ENCODE measurements at regions not wholly inside any gene's neighbourhood (a gene's known extent, or its start where the extent isn't known, plus 50 kb on each side); places are given as distances from the start of the nearest gene placed in this dataset.

DNA sequence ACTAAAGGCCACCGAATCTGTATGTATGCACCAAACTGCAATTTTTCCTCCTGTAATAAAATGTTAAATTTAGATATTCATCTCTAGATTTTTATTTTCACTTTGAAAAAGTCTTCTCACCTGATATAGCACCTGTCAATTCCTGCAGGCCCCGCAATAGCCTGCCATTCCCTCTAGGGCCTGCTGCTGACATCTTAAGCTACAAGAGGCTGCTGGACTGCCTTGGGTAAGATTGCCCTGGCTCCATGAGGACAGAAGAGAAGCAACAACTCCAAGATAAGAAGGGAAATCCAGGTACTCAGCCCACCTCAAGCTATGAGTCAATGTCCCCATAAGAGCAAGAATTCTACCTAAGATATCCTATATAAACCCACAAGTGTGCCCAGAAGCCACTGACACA is 230.2 kb upstream of the AGTR2 start:
- peaks cover 15% of the 10 kb centered on the region for H3K36me3 ChIP-seq (ENCODE audit: control insufficient read depth, insufficient read depth, low read length)
- DNase-seq, result no peak
- Mint-ChIP-seq H3K27ac (no peak overlapping the region), H3K4me1 (peaks cover 19% of the 10 kb centered on the region), H3K9me3 (peaks cover 14% of the 10 kb centered on the region), H3K27me3 (ENCODE audit: insufficient read depth) (no peaks in the 10 kb centered on the region), H3K4me3 (no peak overlapping the region), H3K36me3 (ENCODE audit: low read depth) (peaks cover 58% of the 10 kb centered on the region)
- H3K27ac ChIP-seq (ENCODE audit: low read depth, low read length), result no peak overlapping the region
- no peak overlapping the region for H3K4me3 ChIP-seq (ENCODE audit: low read length)
- TF ChIP-seq, protein P1, sequence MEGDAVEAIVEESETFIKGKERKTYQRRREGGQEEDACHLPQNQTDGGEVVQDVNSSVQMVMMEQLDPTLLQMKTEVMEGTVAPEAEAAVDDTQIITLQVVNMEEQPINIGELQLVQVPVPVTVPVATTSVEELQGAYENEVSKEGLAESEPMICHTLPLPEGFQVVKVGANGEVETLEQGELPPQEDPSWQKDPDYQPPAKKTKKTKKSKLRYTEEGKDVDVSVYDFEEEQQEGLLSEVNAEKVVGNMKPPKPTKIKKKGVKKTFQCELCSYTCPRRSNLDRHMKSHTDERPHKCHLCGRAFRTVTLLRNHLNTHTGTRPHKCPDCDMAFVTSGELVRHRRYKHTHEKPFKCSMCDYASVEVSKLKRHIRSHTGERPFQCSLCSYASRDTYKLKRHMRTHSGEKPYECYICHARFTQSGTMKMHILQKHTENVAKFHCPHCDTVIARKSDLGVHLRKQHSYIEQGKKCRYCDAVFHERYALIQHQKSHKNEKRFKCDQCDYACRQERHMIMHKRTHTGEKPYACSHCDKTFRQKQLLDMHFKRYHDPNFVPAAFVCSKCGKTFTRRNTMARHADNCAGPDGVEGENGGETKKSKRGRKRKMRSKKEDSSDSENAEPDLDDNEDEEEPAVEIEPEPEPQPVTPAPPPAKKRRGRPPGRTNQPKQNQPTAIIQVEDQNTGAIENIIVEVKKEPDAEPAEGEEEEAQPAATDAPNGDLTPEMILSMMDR (conservative IDR thresholded peaks at IDR 0.05), result no peak
- H3K4me1 ChIP-seq (ENCODE audit: control insufficient read depth, insufficient read depth, low read length), result no peaks in the 10 kb centered on the region
- H3K27me3 ChIP-seq (ENCODE audit: control insufficient read depth, insufficient read depth, low read length, poor library complexity, severe bottlenecking), result no peaks in the 10 kb centered on the region
- WGBS, 2 experiments (ENCODE audit: insufficient coverage in 1 of 2, insufficient read length in 1 of 2), result 100% methylated on average over 1 of the region's 2 CpGs; no CpG with 5 or more reads in 1 of the 2 experiments
- H3K9me3 ChIP-seq (ENCODE audit: control insufficient read depth, low read length), result peaks cover 13% of the 10 kb centered on the region
- no peak overlapping the region for H3K9ac ChIP-seq (ENCODE audit: extremely low read depth, low read length, poor library complexity, severe bottlenecking)

GRCh38 chrX:115940888-115941332 is 229.6 kb upstream of the AGTR2 start:
- Mint-ChIP-seq H3K27ac (peak overlapping the region; percentile 86), H3K36me3 (ENCODE audit: low read depth) (peaks cover 57% of the 10 kb centered on the region), H3K9me3 (peaks cover 10% of the 10 kb centered on the region), H3K4me3 (no peak overlapping the region), H3K4me1 (peaks cover 19% of the 10 kb centered on the region), H3K27me3 (ENCODE audit: insufficient read depth) (no peaks in the 10 kb centered on the region)
- no peak overlapping the region for H3K27ac ChIP-seq (ENCODE audit: low read depth, low read length)
- no peaks in the 10 kb centered on the region for H3K4me1 ChIP-seq (ENCODE audit: control insufficient read depth, insufficient read depth, low read length)
- DNase-seq, result peak; percentile 83
- H3K4me3 ChIP-seq (ENCODE audit: low read length), result no peak overlapping the region
- WGBS, 2 experiments (ENCODE audit: insufficient coverage in 1 of 2, insufficient read length in 1 of 2), result 85 to 100% methylated on average over 1 to 7 of the region's 7 CpGs
- peaks cover 13% of the 10 kb centered on the region for H3K9me3 ChIP-seq (ENCODE audit: control insufficient read depth, low read length)
- TF ChIP-seq, protein P1 (conservative IDR thresholded peaks at IDR 0.05), result peak; percentile 77
- H3K36me3 ChIP-seq (ENCODE audit: control insufficient read depth, insufficient read depth, low read length), result peaks cover 13% of the 10 kb centered on the region
- no peaks in the 10 kb centered on the region for H3K27me3 ChIP-seq (ENCODE audit: control insufficient read depth, insufficient read depth, low read length, poor library complexity, severe bottlenecking)
- no peak overlapping the region for H3K9ac ChIP-seq (ENCODE audit: extremely low read depth, low read length, poor library complexity, severe bottlenecking)

- TF ChIP-seq, protein P1 (conservative IDR thresholded peaks at IDR 0.05), result no peak
- Histone ChIP-seq H3K9me3 (ENCODE audit: control insufficient read depth, low read length) (peaks cover 13% of the 10 kb centered on the region), H3K4me3 (ENCODE audit: low read length) (no peak overlapping the region), H3K27me3 (ENCODE audit: control insufficient read depth, insufficient read depth, low read length, poor library complexity, severe bottlenecking) (no peaks in the 10 kb centered on the region), H3K9ac (ENCODE audit: extremely low read depth, low read length, poor library complexity, severe bottlenecking) (no peak overlapping the region), H3K36me3 (ENCODE audit: control insufficient read depth, insufficient read depth, low read length) (peaks cover 8% of the 10 kb centered on the region), H3K4me1 (ENCODE audit: control insufficient read depth, insufficient read depth, low read length) (no peaks in the 10 kb centered on the region), H3K27ac (ENCODE audit: low read depth, low read length) (no peak overlapping the region)
- no peak for DNase-seq
- Mint-ChIP-seq H3K36me3 (ENCODE audit: low read depth) (peaks cover 54% of the 10 kb centered on the region), H3K4me1 (peaks cover 19% of the 10 kb centered on the region), H3K9me3 (peaks cover 5% of the 10 kb centered on the region), H3K27me3 (ENCODE audit: insufficient read depth) (no peaks in the 10 kb centered on the region), H3K4me3 (no peak overlapping the region), H3K27ac (peak overlapping the region; percentile 86)
- 92 to 94% methylated on average over 2 to 3 of the region's 3 CpGs for WGBS, 2 experiments (ENCODE audit: insufficient coverage in 1 of 2, insufficient read length in 1 of 2)
These were observed 229.2 kb upstream of the AGTR2 start for GRCh38 chrX:115941388-115941787.

All from endodermal cell (in vitro differentiated cells).